Keratinocyte (primary cell): ENCODE measurements at regions not wholly inside any gene's neighbourhood (a gene's known extent, or its start where the extent isn't known, plus 50 kb on each side); places are given as distances from the start of the nearest gene placed in this dataset.

Experiments used
- DNase-seq: peaks from one replicate; pipeline ENCODE4 v3.0.0-alpha.2; 2011; ENCODE audit warnings: low read depth, missing footprints, low spot score
- FAIRE-seq: peaks from 2 replicates; lab custom pipeline; 2011; peaks lifted over from hg19 to GRCh38; lab: Jason Lieb, UNC
- H2AFZ ChIP-seq: 2 replicates; pipeline ENCODE4 v1.6.0; 2012; ENCODE audit warnings: low read length, control low read depth, inconsistent platforms; ENCODE audit not compliant: control insufficient read depth
- H3K27ac ChIP-seq: 2 replicates; pipeline ENCODE4 v1.5.1; 2011; ENCODE audit warnings: low read length; ENCODE audit not compliant: control insufficient read depth, insufficient read depth
- H3K27me3 ChIP-seq: 3 replicates; pipeline ENCODE4 v1.6.0; 2011; ENCODE audit warnings: low read length; ENCODE audit not compliant: control insufficient read depth, insufficient read depth; ENCODE audit errors: extremely low read depth
- H3K36me3 ChIP-seq, 2 experiments: 2 replicates in 1 of 2; 3 replicates in 1 of 2; pipeline ENCODE4 v1.5.1; 2011; ENCODE audit warnings: low read length in 2 of 2, mild to moderate bottlenecking in 1 of 2; ENCODE audit not compliant: control insufficient read depth in 2 of 2, insufficient read depth in 2 of 2; ENCODE audit errors: extremely low read depth in 1 of 2
- H3K4me1 ChIP-seq: 3 replicates; pipeline ENCODE4 v1.5.1; 2011; ENCODE audit warnings: low read length; ENCODE audit not compliant: control insufficient read depth, insufficient read depth; ENCODE audit errors: extremely low read depth
- H3K4me2 ChIP-seq: 3 replicates; pipeline ENCODE4 v1.6.0; 2011; ENCODE audit warnings: low read depth, low read length; ENCODE audit not compliant: control insufficient read depth, insufficient read depth; ENCODE audit errors: extremely low read depth
- H3K4me3 ChIP-seq, 3 experiments: fragments of 200-600 bp in 1 of 3; sonication (generic) in 1 of 3; 2 replicates in 2 of 3; 3 replicates in 1 of 3; pipeline ENCODE4 v1.5.1; 2011 to 2016; ENCODE audit warnings: low read length in 3 of 3, mild to moderate bottlenecking in 3 of 3, control low read depth in 2 of 3, inconsistent platforms in 1 of 3, low read depth in 1 of 3, mixed read lengths in 1 of 3, mixed run types in 1 of 3, moderate library complexity in 1 of 3; ENCODE audit not compliant: control insufficient read depth in 2 of 3, insufficient read depth in 2 of 3; ENCODE audit errors: extremely low read depth in 1 of 3
- H3K79me2 ChIP-seq: 2 replicates; pipeline ENCODE4 v1.6.0; 2012; ENCODE audit warnings: low read length; ENCODE audit not compliant: control insufficient read depth, insufficient read depth
- H3K9ac ChIP-seq: 3 replicates; pipeline ENCODE4 v1.6.0; 2011; ENCODE audit warnings: low read length; ENCODE audit not compliant: control insufficient read depth, insufficient read depth; ENCODE audit errors: extremely low read depth
- H3K9me1 ChIP-seq: 3 replicates; pipeline ENCODE4 v1.6.0; 2011; ENCODE audit warnings: low read length; ENCODE audit not compliant: control insufficient read depth, insufficient read depth; ENCODE audit errors: extremely low read depth
- H3K9me3 ChIP-seq: 2 replicates; pipeline ENCODE4 v1.5.1; 2012; ENCODE audit warnings: low read depth, low read length; ENCODE audit not compliant: control insufficient read depth
- H4K20me1 ChIP-seq: 3 replicates; pipeline ENCODE4 v1.6.0; 2011; ENCODE audit warnings: low read length; ENCODE audit not compliant: control insufficient read depth, insufficient read depth; ENCODE audit errors: extremely low read depth
- EZH2 ChIP-seq: IDR thresholded peaks from one replicate; pipeline ENCODE4 v1.6.1; 2012; ENCODE audit warnings: inconsistent platforms, mild to moderate bottlenecking, low read length, moderate library complexity
- dilution Hi-C: fragments of 300-500 bp; cut with MboI; formaldehyde crosslinking; loops from one replicate; pipeline ENCODE4 v1.7.0; 2020; ENCODE audit warnings: low sequenced_read_pairs; ENCODE audit not compliant: extremely low pct_ligation_motif_present
- TF ChIP-seq, protein P1 (sequence below), 3 experiments: IDR thresholded peaks in 1 of 3; conservative IDR thresholded peaks in 1 of 3; optimal IDR thresholded peaks in 1 of 3; 2 replicates in 2 of 3; 3 replicates in 1 of 3; pipeline versions ENCODE3 to v1.5.1; 2011; ENCODE audit warnings: low read length in 3 of 3, mild to moderate bottlenecking in 3 of 3, moderate library complexity in 2 of 3, control low read depth in 1 of 3, inconsistent platforms in 1 of 3; ENCODE audit not compliant: insufficient read depth in 2 of 3; ENCODE audit errors: extremely low read depth in 1 of 3

DNA sequence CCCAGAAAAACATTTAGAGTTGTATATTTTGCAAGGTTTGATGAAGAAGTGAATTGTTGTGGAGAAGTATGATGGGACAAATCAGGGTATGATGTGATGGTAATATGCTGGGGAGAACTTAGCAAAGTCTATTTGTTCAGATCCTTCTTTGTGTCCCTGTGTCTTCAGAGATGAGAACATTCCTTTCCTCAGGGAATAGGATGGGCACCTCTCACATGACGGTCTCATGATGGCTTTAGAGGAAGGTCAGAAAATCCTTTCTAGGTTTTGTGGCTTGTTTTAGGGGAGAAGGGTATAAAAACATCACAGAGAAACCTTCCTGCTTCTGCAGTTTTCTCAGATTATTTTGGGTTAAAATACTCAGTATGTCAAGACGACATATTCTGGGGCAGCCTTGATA, 171.3 kb upstream of the NRIP1 start:
- no peaks in the 10 kb centered on the region for H3K9me1 ChIP-seq
- H4K20me1 ChIP-seq, result no peaks in the 10 kb centered on the region
- no peaks in the 10 kb centered on the region for H3K36me3 ChIP-seq
- no peak overlapping the region for H3K9ac ChIP-seq
- H3K79me2 ChIP-seq, result no peaks in the 10 kb centered on the region
- dilution Hi-C loops, result no loop called here
- DNase-seq (no peak), FAIRE-seq (no peak)
- H3K4me3 ChIP-seq, result no peak overlapping the region
- no peak overlapping the region for H2AFZ ChIP-seq
- H3K4me2 ChIP-seq, result no peak overlapping the region
- H3K27me3 ChIP-seq, result no peaks in the 10 kb centered on the region
- H3K27ac ChIP-seq, result no peak overlapping the region
- TF ChIP-seq EZH2, result no peak
- TF ChIP-seq, protein P1, sequence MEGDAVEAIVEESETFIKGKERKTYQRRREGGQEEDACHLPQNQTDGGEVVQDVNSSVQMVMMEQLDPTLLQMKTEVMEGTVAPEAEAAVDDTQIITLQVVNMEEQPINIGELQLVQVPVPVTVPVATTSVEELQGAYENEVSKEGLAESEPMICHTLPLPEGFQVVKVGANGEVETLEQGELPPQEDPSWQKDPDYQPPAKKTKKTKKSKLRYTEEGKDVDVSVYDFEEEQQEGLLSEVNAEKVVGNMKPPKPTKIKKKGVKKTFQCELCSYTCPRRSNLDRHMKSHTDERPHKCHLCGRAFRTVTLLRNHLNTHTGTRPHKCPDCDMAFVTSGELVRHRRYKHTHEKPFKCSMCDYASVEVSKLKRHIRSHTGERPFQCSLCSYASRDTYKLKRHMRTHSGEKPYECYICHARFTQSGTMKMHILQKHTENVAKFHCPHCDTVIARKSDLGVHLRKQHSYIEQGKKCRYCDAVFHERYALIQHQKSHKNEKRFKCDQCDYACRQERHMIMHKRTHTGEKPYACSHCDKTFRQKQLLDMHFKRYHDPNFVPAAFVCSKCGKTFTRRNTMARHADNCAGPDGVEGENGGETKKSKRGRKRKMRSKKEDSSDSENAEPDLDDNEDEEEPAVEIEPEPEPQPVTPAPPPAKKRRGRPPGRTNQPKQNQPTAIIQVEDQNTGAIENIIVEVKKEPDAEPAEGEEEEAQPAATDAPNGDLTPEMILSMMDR (optimal IDR thresholded peaks at IDR 0.05 in 1 of 3, IDR thresholded peaks at IDR 0.05 in 1 of 3, conservative IDR thresholded peaks at IDR 0.05 in 1 of 3; ENCODE audit: extremely low read depth in 1 of 3, insufficient read depth in 2 of 3, low read length in 3 of 3), result no peak
- no peaks in the 10 kb centered on the region for H3K9me3 ChIP-seq
- H3K4me1 ChIP-seq, result peaks cover 5% of the 10 kb centered on the region

DNA sequence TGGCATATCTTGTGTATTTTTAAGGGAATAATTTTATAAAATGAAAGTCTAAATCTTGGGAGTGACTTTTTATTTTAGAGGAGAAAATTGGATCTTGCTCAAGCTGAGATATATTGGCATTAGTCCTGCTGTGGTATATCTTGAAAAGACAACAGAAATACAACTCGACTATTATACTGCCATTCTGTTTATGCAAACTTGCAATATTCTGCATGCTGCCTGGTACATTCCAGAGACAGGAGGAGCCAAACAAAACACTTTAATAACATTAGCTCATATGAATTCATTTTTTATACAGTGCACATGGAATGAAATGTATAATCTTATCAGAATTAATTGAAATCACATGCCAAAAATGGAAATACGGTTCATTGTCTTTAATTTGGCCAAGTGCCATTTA, 176.0 kb upstream of the NRIP1 start:
- FAIRE-seq (no peak), DNase-seq (no peak)
- H2AFZ ChIP-seq, result peak overlapping the region; percentile 21
- H3K27ac ChIP-seq, result no peak overlapping the region
- peaks cover 16% of the 10 kb centered on the region for H3K4me1 ChIP-seq
- no peaks in the 10 kb centered on the region for H3K9me3 ChIP-seq
- TF ChIP-seq, protein P1 (optimal IDR thresholded peaks at IDR 0.05 in 1 of 3, IDR thresholded peaks at IDR 0.05 in 1 of 3, conservative IDR thresholded peaks at IDR 0.05 in 1 of 3; ENCODE audit: extremely low read depth in 1 of 3, insufficient read depth in 2 of 3, low read length in 3 of 3), result no peak
- no peak for TF ChIP-seq EZH2
- H3K9ac ChIP-seq, result no peak overlapping the region
- no peaks in the 10 kb centered on the region for H4K20me1 ChIP-seq
- no peaks in the 10 kb centered on the region for H3K36me3 ChIP-seq
- no peaks in the 10 kb centered on the region for H3K79me2 ChIP-seq
- H3K27me3 ChIP-seq, result no peaks in the 10 kb centered on the region
- dilution Hi-C loops, result no loop called here
- H3K4me3 ChIP-seq, result no peak overlapping the region
- no peak overlapping the region for H3K4me2 ChIP-seq
- H3K9me1 ChIP-seq, result no peaks in the 10 kb centered on the region
